ENCODE measurements at regions not wholly inside any gene's neighbourhood (a gene's known extent, or its start where the extent isn't known, plus 50 kb on each side); places are given as distances from the start of the nearest gene placed in this dataset.

GRCh38 chr5:117954331-117954730 is 1034.0 kb downstream of the DTWD2 start:
- H3K27ac ChIP-seq = no peak overlapping the region
- WGBS, 5 donors = 82 to 94% (median 89%) methylated on average over 1 of the region's 1 CpG
- no peaks in the 10 kb centered on the region for H3K36me3 ChIP-seq
- no peak for DNase-seq
- intact Hi-C loops (cut with DNase I; ENCODE audit: low total_unique reads) = no loop called here
- no peak overlapping the region for H3K4me3 ChIP-seq
- no peak for TF ChIP-seq POLR2AphosphoS5 (IDR thresholded peaks at IDR 0.05)
- no peak for TF ChIP-seq CTCF (IDR thresholded peaks at IDR 0.05 in 8 of 11, conservative IDR thresholded peaks at IDR 0.05 in 3 of 11)
- TF ChIP-seq POLR2A (IDR thresholded peaks at IDR 0.05) = no peak
- H3K9me3 ChIP-seq = peaks cover 0 to 6% (median 0%) of the 10 kb centered on the region in 8 donors
- no peaks in the 10 kb centered on the region for H3K27me3 ChIP-seq (replicated peaks in 1 of 7)
- H3K4me1 ChIP-seq = no peaks in the 10 kb centered on the region

- Histone ChIP-seq H3K27ac (no peak overlapping the region), H3K9me3 (peaks cover 0 to 6% (median 0%) of the 10 kb centered on the region in 8 donors), H3K36me3 (no peaks in the 10 kb centered on the region), H3K4me3 (no peak overlapping the region), H3K4me1 (no peaks in the 10 kb centered on the region), H3K27me3 (replicated peaks in 1 of 7) (no peaks in the 10 kb centered on the region)
- intact Hi-C loops (cut with DNase I; ENCODE audit: low total_unique reads) = no loop called here
- TF ChIP-seq POLR2AphosphoS5 (IDR thresholded peaks at IDR 0.05) (no peak), POLR2A (IDR thresholded peaks at IDR 0.05) (no peak), CTCF (IDR thresholded peaks at IDR 0.05 in 8 of 11, conservative IDR thresholded peaks at IDR 0.05 in 3 of 11) (no peak)
- 91 to 97% (median 94%) methylated on average over 13 of the region's 13 CpGs for WGBS, 5 donors
- no peak for DNase-seq
These were observed 1035.1 kb downstream of the DTWD2 start for GRCh38 chr5:117953272-117953671.

- Histone ChIP-seq H3K9me3 (no peaks in the 10 kb centered on the region), H3K4me3 (no peak overlapping the region), H3K36me3 (no peaks in the 10 kb centered on the region), H3K27ac (no peak overlapping the region), H3K4me1 (no peaks in the 10 kb centered on the region), H3K27me3 (replicated peaks in 1 of 7) (no peaks in the 10 kb centered on the region)
- no peak for TF ChIP-seq POLR2AphosphoS5 (IDR thresholded peaks at IDR 0.05)
- no peak for TF ChIP-seq POLR2A (IDR thresholded peaks at IDR 0.05)
- no peak for TF ChIP-seq CTCF (IDR thresholded peaks at IDR 0.05 in 8 of 11, conservative IDR thresholded peaks at IDR 0.05 in 3 of 11)
- intact Hi-C loops (cut with DNase I; ENCODE audit: low total_unique reads) = no loop called here
- 78 to 96% (median 94%) methylated on average over 2 of the region's 2 CpGs for WGBS, 5 donors
- DNase-seq = no peak
These were observed 1040.5 kb downstream of the DTWD2 start for GRCh38 chr5:117947836-117948235.

GRCh38 chr5:117947121-117947520 is 1041.2 kb downstream of the DTWD2 start:
- no peak for DNase-seq
- Histone ChIP-seq H3K36me3 (no peaks in the 10 kb centered on the region), H3K4me3 (no peak overlapping the region), H3K4me1 (no peaks in the 10 kb centered on the region), H3K9me3 (peaks cover 0 to 4% (median 0%) of the 10 kb centered on the region in 8 donors), H3K27ac (no peak overlapping the region), H3K27me3 (replicated peaks in 1 of 7) (no peaks in the 10 kb centered on the region)
- intact Hi-C loops (cut with DNase I; ENCODE audit: low total_unique reads) = no loop called here
- no peak for TF ChIP-seq POLR2A (IDR thresholded peaks at IDR 0.05)
- no peak for TF ChIP-seq CTCF (IDR thresholded peaks at IDR 0.05 in 8 of 11, conservative IDR thresholded peaks at IDR 0.05 in 3 of 11)
- TF ChIP-seq POLR2AphosphoS5 (IDR thresholded peaks at IDR 0.05) = no peak
- WGBS, 5 donors = 79 to 85% (median 80%) methylated on average over 2 of the region's 2 CpGs

Data from spleen (tissue), 11 donors.